ENCODE measurements at regions not wholly inside any gene's neighbourhood (a gene's known extent, or its start where the extent isn't known, plus 50 kb on each side); places are given as distances from the start of the nearest gene placed in this dataset.
"Not testable (repeated sequence)": the region's sequence is repeated elsewhere in the genome, so short reads cannot be mapped to it uniquely, and the experiment has no call there.

- H3K4me3 ChIP-seq: no peak overlapping the region
- H3K9me3 ChIP-seq: no peaks in the 10 kb centered on the region
- TF ChIP-seq POLR2AphosphoS5 (IDR thresholded peaks at IDR 0.05): no peak
- no peak for TF ChIP-seq EP300 (IDR thresholded peaks at IDR 0.05)
- no peak for TF ChIP-seq POLR2A (IDR thresholded peaks at IDR 0.05)
- no peak for TF ChIP-seq CTCF (IDR thresholded peaks at IDR 0.05)
- DNase-seq (no peak), ATAC-seq (ENCODE audit: low FRiP score in 2 of 2) (no peak)
- no peaks in the 10 kb centered on the region for H3K27me3 ChIP-seq
- no peaks in the 10 kb centered on the region for H3K4me1 ChIP-seq
- 66 to 71% methylated on average over 4 of the region's 4 CpGs for WGBS, 2 donors
- H3K36me3 ChIP-seq: no peaks in the 10 kb centered on the region
- no peak overlapping the region for H3K27ac ChIP-seq
Observed at GRCh38 chr13:76245211-76245610, 609.1 kb downstream of the LMO7 start.

- not testable (repeated sequence) for H3K27ac ChIP-seq; H3K9me3 ChIP-seq; ATAC-seq (ENCODE audit: low FRiP score in 2 of 2)
Observed at GRCh38 chr13:76243120-76243519, 607.0 kb downstream of the LMO7 start.

GRCh38 chr13:76239031-76239680 lies 603.0 kb downstream of the LMO7 start:
- H3K27me3 ChIP-seq: no peaks in the 10 kb centered on the region
- no peaks in the 10 kb centered on the region for H3K4me1 ChIP-seq
- DNase-seq (no peak), ATAC-seq (ENCODE audit: low FRiP score in 2 of 2) (no peak)
- no peaks in the 10 kb centered on the region for H3K36me3 ChIP-seq
- TF ChIP-seq POLR2A (IDR thresholded peaks at IDR 0.05) (no peak), CTCF (IDR thresholded peaks at IDR 0.05) (no peak), POLR2AphosphoS5 (IDR thresholded peaks at IDR 0.05) (no peak), EP300 (IDR thresholded peaks at IDR 0.05) (no peak)
- H3K27ac ChIP-seq: no peak overlapping the region
- no peak overlapping the region for H3K4me3 ChIP-seq
- H3K9me3 ChIP-seq: no peaks in the 10 kb centered on the region
- WGBS, 2 donors: 91 to 97% methylated on average over 4 of the region's 4 CpGs

More at GRCh38 chr13:76243120-76243519, 607.0 kb downstream of the LMO7 start:
- not testable (repeated sequence) for H3K4me3 ChIP-seq, H3K36me3 ChIP-seq, H3K27me3 ChIP-seq, H3K4me1 ChIP-seq
- peak in 1 of 2 donors; percentile 30 for DNase-seq
- WGBS, 2 donors: 74 to 83% methylated on average over 8 of the region's 8 CpGs

GRCh38 chr13:76231522-76232167 lies 595.5 kb downstream of the LMO7 start:
- no peak overlapping the region for H3K27ac ChIP-seq
- no peak for TF ChIP-seq CTCF (IDR thresholded peaks at IDR 0.05)
- no peaks in the 10 kb centered on the region for H3K9me3 ChIP-seq
- H3K36me3 ChIP-seq: no peaks in the 10 kb centered on the region
- no peak overlapping the region for H3K4me3 ChIP-seq
- DNase-seq (no peak), ATAC-seq (ENCODE audit: low FRiP score in 2 of 2) (no peak)
- H3K4me1 ChIP-seq: no peaks in the 10 kb centered on the region
- no peaks in the 10 kb centered on the region for H3K27me3 ChIP-seq
- 93 to 94% methylated on average over 4 of the region's 4 CpGs for WGBS, 2 donors

GRCh38 chr13:76229281-76229680 lies 593.2 kb downstream of the LMO7 start:
- H3K27me3 ChIP-seq: no peaks in the 10 kb centered on the region
- H3K4me3 ChIP-seq: no peak overlapping the region
- DNase-seq: no peak
- H3K36me3 ChIP-seq: no peaks in the 10 kb centered on the region
- 83 to 90% methylated on average over 2 of the region's 2 CpGs for WGBS, 2 donors
- TF ChIP-seq EP300 (IDR thresholded peaks at IDR 0.05): no peak
- TF ChIP-seq POLR2A (IDR thresholded peaks at IDR 0.05): no peak
- TF ChIP-seq POLR2AphosphoS5 (IDR thresholded peaks at IDR 0.05): no peak
- TF ChIP-seq CTCF (IDR thresholded peaks at IDR 0.05): no peak
- no peak overlapping the region for H3K27ac ChIP-seq
- peaks cover 0 to 4% (median 1%) of the 10 kb centered on the region in 4 donors for H3K4me1 ChIP-seq
- H3K9me3 ChIP-seq: no peaks in the 10 kb centered on the region
- no peak for ATAC-seq (ENCODE audit: low FRiP score in 2 of 2)

All from upper lobe of left lung (tissue), 6 donors.